SK-N-SH treated with all-trans-retinoic acid at 6 μM for 48 hours (cell line): ENCODE measurements at regions not wholly inside any gene's neighbourhood (a gene's known extent, or its start where the extent isn't known, plus 50 kb on each side); places are given as distances from the start of the nearest gene placed in this dataset.

Experiments used
- ATAC-seq: fragments of 200-7000 bp; cut with Tn5 transposase; 3 replicates; pipeline ENCODE4 v1.9.1; 2020; ENCODE audit warnings: mild to moderate bottlenecking, moderate library complexity
- ARNTL ChIP-seq: fragments of 450-650 bp; formaldehyde crosslinking; IDR thresholded peaks from 2 replicates; pipeline ENCODE4 v1.5.0; 2020; ENCODE audit warnings: low read depth, mild to moderate bottlenecking, moderate library complexity, borderline replicate concordance
- BACH2 ChIP-seq: fragments of 250-450 bp; sonication (Bioruptor Pico); IDR thresholded peaks from 2 replicates; pipeline ENCODE4 v1.9.0; 2021; ENCODE audit warnings: mild to moderate bottlenecking, borderline replicate concordance
- CSDC2 ChIP-seq: fragments of 250-450 bp; sonication (Bioruptor Pico); IDR thresholded peaks from 2 replicates; pipeline ENCODE4 v1.5.0; 2020; ENCODE audit warnings: mild to moderate bottlenecking, moderate library complexity
- ESRRG ChIP-seq: fragments of 250-450 bp; sonication (Bioruptor Pico); IDR thresholded peaks from 2 replicates; pipeline ENCODE4 v1.6.1; 2021; ENCODE audit warnings: mild to moderate bottlenecking
- GLIS3 ChIP-seq: fragments of 250-450 bp; sonication (Bioruptor Pico); IDR thresholded peaks from 2 replicates; pipeline ENCODE4 v1.5.0; 2020; ENCODE audit warnings: mild to moderate bottlenecking, moderate library complexity
- ISL1 ChIP-seq: fragments of 250-450 bp; sonication (Bioruptor Pico); IDR thresholded peaks from 2 replicates; pipeline ENCODE4 v2.1.2; 2022; ENCODE audit warnings: mild to moderate bottlenecking, moderate library complexity
- POU6F1 ChIP-seq: fragments of 250-450 bp; sonication (Bioruptor Pico); IDR thresholded peaks from 2 replicates; pipeline ENCODE4 v1.8.0; 2021; ENCODE audit warnings: low read depth, mild to moderate bottlenecking, moderate library complexity, borderline replicate concordance
- PPARA ChIP-seq: fragments of 250-450 bp; sonication (Bioruptor Pico); IDR thresholded peaks from 2 replicates; pipeline ENCODE4 v1.5.0; 2020; ENCODE audit warnings: mild to moderate bottlenecking, borderline replicate concordance
- RARB ChIP-seq: fragments of 250-450 bp; sonication (Bioruptor Pico); IDR thresholded peaks from 2 replicates; pipeline ENCODE4 v1.8.0; 2021; ENCODE audit warnings: mild to moderate bottlenecking, moderate library complexity
- SNAI2 ChIP-seq: fragments of 250-450 bp; sonication (Bioruptor Pico); IDR thresholded peaks from 2 replicates; pipeline ENCODE4 v1.5.0; 2020; ENCODE audit warnings: mild to moderate bottlenecking, moderate library complexity
- TCF4 ChIP-seq: fragments of 250-450 bp; sonication (Bioruptor Pico); IDR thresholded peaks from 2 replicates; pipeline ENCODE4 v1.8.0; 2021; ENCODE audit warnings: mild to moderate bottlenecking, moderate library complexity, borderline replicate concordance
- TOX ChIP-seq: fragments of 250-450 bp; sonication (Bioruptor Pico); IDR thresholded peaks from 2 replicates; pipeline ENCODE4 v1.8.0; 2021; ENCODE audit warnings: mild to moderate bottlenecking, moderate library complexity, borderline replicate concordance
- TSHZ2 ChIP-seq: fragments of 250-450 bp; sonication (Bioruptor Pico); IDR thresholded peaks from 2 replicates; pipeline ENCODE4 v1.5.0; 2020; ENCODE audit warnings: mild to moderate bottlenecking, moderate library complexity
- ZFP3 ChIP-seq: fragments of 250-450 bp; sonication (Bioruptor Pico); IDR thresholded peaks from 2 replicates; pipeline ENCODE4 v1.5.0; 2020; ENCODE audit warnings: mild to moderate bottlenecking, moderate library complexity
- ZNF565 ChIP-seq: fragments of 450-650 bp; formaldehyde crosslinking; conservative IDR thresholded peaks from 2 replicates; pipeline ENCODE4 v1.5.0; 2020; ENCODE audit warnings: low read depth, mild to moderate bottlenecking, moderate library complexity
- ZNF70 ChIP-seq: fragments of 450-650 bp; formaldehyde crosslinking; IDR thresholded peaks from 2 replicates; pipeline ENCODE4 v1.5.0; 2020; ENCODE audit warnings: mild to moderate bottlenecking, moderate library complexity
- TF ChIP-seq, protein P1 (sequence below): fragments of 250-450 bp; sonication (Bioruptor Pico); IDR thresholded peaks from 2 replicates; pipeline ENCODE4 v1.8.0; 2020; ENCODE audit warnings: mild to moderate bottlenecking, moderate library complexity, borderline replicate concordance
- TF ChIP-seq, protein P2 (sequence below): fragments of 250-450 bp; sonication (Bioruptor Pico); IDR thresholded peaks from 2 replicates; pipeline ENCODE4 v1.5.1; 2021; ENCODE audit warnings: mild to moderate bottlenecking, moderate library complexity
- TF ChIP-seq, protein P3 (sequence below): fragments of 250-450 bp; sonication (Bioruptor Pico); IDR thresholded peaks from 2 replicates; pipeline ENCODE4 v1.5.1; 2020; ENCODE audit warnings: low read depth, mild to moderate bottlenecking, moderate library complexity

GRCh38 chr3:18201315-18201714, 223.8 kb downstream of the SATB1 start:
- TF ChIP-seq ISL1 (CRISPR knock-in tag) = no peak
- no peak for TF ChIP-seq TOX
- TF ChIP-seq TSHZ2 (CRISPR knock-in tag) = no peak
- no peak for ATAC-seq

GRCh38 chr3:18199757-18200156, 225.4 kb downstream of the SATB1 start:
- TF ChIP-seq BACH2 (no peak), RARB (CRISPR knock-in tag) (no peak), POU6F1 (CRISPR knock-in tag) (no peak), ZNF70 (CRISPR knock-in tag) (no peak), TCF4 (CRISPR knock-in tag) (no peak), TSHZ2 (CRISPR knock-in tag) (no peak), SNAI2 (CRISPR knock-in tag) (no peak), ZFP3 (CRISPR knock-in tag) (no peak), ISL1 (CRISPR knock-in tag) (no peak), CSDC2 (CRISPR knock-in tag) (no peak), ESRRG (CRISPR knock-in tag) (no peak), ARNTL (CRISPR knock-in tag) (no peak), PPARA (no peak), GLIS3 (CRISPR knock-in tag) (no peak)
- TF ChIP-seq, protein P1, sequence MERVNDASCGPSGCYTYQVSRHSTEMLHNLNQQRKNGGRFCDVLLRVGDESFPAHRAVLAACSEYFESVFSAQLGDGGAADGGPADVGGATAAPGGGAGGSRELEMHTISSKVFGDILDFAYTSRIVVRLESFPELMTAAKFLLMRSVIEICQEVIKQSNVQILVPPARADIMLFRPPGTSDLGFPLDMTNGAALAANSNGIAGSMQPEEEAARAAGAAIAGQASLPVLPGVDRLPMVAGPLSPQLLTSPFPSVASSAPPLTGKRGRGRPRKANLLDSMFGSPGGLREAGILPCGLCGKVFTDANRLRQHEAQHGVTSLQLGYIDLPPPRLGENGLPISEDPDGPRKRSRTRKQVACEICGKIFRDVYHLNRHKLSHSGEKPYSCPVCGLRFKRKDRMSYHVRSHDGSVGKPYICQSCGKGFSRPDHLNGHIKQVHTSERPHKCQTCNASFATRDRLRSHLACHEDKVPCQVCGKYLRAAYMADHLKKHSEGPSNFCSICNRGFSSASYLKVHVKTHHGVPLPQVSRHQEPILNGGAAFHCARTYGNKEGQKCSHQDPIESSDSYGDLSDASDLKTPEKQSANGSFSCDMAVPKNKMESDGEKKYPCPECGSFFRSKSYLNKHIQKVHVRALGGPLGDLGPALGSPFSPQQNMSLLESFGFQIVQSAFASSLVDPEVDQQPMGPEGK (CRISPR knock-in tag) = no peak
- TF ChIP-seq, protein P2, sequence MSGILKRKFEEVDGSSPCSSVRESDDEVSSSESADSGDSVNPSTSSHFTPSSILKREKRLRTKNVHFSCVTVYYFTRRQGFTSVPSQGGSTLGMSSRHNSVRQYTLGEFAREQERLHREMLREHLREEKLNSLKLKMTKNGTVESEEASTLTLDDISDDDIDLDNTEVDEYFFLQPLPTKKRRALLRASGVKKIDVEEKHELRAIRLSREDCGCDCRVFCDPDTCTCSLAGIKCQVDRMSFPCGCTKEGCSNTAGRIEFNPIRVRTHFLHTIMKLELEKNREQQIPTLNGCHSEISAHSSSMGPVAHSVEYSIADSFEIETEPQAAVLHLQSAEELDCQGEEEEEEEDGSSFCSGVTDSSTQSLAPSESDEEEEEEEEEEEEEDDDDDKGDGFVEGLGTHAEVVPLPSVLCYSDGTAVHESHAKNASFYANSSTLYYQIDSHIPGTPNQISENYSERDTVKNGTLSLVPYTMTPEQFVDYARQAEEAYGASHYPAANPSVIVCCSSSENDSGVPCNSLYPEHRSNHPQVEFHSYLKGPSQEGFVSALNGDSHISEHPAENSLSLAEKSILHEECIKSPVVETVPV = no peak
- TF ChIP-seq, protein P3, sequence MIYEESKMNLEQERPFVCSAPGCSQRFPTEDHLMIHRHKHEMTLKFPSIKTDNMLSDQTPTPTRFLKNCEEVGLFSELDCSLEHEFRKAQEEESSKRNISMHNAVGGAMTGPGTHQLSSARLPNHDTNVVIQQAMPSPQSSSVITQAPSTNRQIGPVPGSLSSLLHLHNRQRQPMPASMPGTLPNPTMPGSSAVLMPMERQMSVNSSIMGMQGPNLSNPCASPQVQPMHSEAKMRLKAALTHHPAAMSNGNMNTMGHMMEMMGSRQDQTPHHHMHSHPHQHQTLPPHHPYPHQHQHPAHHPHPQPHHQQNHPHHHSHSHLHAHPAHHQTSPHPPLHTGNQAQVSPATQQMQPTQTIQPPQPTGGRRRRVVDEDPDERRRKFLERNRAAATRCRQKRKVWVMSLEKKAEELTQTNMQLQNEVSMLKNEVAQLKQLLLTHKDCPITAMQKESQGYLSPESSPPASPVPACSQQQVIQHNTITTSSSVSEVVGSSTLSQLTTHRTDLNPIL (CRISPR knock-in tag) = no peak
- ATAC-seq = no peak

GRCh38 chr3:18195836-18196235, 229.3 kb downstream of the SATB1 start:
- TF ChIP-seq, protein P1 (CRISPR knock-in tag) = no peak
- no peak for TF ChIP-seq TCF4 (CRISPR knock-in tag)
- no peak for TF ChIP-seq PPARA
- TF ChIP-seq RARB (CRISPR knock-in tag) = no peak
- TF ChIP-seq TSHZ2 (CRISPR knock-in tag) = no peak
- TF ChIP-seq ZNF565 (CRISPR knock-in tag) = no peak
- TF ChIP-seq, all 23 proteins: peak for 0
- ATAC-seq = no peak
